ENCODE measurements at regions not wholly inside any gene's neighbourhood (a gene's known extent, or its start where the extent isn't known, plus 50 kb on each side); places are given as distances from the start of the nearest gene placed in this dataset.
A peak's percentile ranks its signal among the peaks of the same experiment; 100 is the strongest.

DNA sequence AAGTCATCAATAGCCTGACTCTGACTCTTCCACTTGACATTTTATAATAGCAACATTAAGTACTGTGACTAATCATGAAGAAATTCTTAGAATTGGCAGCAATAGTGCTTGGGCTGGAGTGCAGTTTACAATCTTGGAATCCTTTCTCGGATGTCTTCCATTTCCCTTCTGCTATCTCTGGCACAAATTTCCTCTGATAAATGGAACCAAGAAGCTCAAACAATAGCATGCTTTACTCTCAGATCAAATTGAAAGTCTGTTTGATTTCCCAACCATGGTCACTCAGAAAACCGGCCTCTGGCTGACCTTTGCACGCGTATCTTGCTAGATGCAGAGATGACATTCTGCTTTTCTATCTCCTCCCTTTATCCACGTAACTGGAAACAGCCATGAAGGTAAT lies 99.0 kb upstream of the SPANXC start:
- Histone ChIP-seq H3K4me1 (ENCODE audit: control insufficient read depth, insufficient read depth, low read length) (no peaks in the 10 kb centered on the region; the same call in 1 of the 2 replicates), H3K36me3 (ENCODE audit: control insufficient read depth, insufficient read depth, low read length) (no peaks in the 10 kb centered on the region), H3K4me3 (ENCODE audit: low read depth in 2 of 2, low read length in 2 of 2) (no peak overlapping the region), H3K9me3 (ENCODE audit: control insufficient read depth, insufficient read depth, low read depth, low read length) (no peaks in the 10 kb centered on the region), H3K27me3 (ENCODE audit: control insufficient read depth, insufficient read depth, low read length) (no peaks in the 10 kb centered on the region), H3K27ac (ENCODE audit: low read length) (no peak overlapping the region)
- peak; percentile 5 for DNase-seq (ENCODE audit: low read depth, low spot score)
- ChIA-PET CTCF (interaction anchor here (0.6 kb wide), 1 partner anchor 25 kb away, joined by 11 read pairs; no protein-coding TSS in a partner anchor), POLR2A (no interaction called here)
- BruUV-seq (replicated peaks) = no TSS peak
- ATAC-seq = no peak
- intact Hi-C loops (cut with micrococcal nuclease; ENCODE audit: unreplicated experiment) = no loop called here
- no peak for TF ChIP-seq SIN3A (IDR thresholded peaks at IDR 0.05; ENCODE audit: borderline replicate concordance, insufficient read depth, low read depth, low read length)
- TF ChIP-seq POLR2AphosphoS5 (IDR thresholded peaks at IDR 0.05; ENCODE audit: low read depth, low read length) = no peak
- TF ChIP-seq, protein P1, sequence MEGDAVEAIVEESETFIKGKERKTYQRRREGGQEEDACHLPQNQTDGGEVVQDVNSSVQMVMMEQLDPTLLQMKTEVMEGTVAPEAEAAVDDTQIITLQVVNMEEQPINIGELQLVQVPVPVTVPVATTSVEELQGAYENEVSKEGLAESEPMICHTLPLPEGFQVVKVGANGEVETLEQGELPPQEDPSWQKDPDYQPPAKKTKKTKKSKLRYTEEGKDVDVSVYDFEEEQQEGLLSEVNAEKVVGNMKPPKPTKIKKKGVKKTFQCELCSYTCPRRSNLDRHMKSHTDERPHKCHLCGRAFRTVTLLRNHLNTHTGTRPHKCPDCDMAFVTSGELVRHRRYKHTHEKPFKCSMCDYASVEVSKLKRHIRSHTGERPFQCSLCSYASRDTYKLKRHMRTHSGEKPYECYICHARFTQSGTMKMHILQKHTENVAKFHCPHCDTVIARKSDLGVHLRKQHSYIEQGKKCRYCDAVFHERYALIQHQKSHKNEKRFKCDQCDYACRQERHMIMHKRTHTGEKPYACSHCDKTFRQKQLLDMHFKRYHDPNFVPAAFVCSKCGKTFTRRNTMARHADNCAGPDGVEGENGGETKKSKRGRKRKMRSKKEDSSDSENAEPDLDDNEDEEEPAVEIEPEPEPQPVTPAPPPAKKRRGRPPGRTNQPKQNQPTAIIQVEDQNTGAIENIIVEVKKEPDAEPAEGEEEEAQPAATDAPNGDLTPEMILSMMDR (IDR thresholded peaks at IDR 0.05) = no peak
- TF ChIP-seq, protein P2, sequence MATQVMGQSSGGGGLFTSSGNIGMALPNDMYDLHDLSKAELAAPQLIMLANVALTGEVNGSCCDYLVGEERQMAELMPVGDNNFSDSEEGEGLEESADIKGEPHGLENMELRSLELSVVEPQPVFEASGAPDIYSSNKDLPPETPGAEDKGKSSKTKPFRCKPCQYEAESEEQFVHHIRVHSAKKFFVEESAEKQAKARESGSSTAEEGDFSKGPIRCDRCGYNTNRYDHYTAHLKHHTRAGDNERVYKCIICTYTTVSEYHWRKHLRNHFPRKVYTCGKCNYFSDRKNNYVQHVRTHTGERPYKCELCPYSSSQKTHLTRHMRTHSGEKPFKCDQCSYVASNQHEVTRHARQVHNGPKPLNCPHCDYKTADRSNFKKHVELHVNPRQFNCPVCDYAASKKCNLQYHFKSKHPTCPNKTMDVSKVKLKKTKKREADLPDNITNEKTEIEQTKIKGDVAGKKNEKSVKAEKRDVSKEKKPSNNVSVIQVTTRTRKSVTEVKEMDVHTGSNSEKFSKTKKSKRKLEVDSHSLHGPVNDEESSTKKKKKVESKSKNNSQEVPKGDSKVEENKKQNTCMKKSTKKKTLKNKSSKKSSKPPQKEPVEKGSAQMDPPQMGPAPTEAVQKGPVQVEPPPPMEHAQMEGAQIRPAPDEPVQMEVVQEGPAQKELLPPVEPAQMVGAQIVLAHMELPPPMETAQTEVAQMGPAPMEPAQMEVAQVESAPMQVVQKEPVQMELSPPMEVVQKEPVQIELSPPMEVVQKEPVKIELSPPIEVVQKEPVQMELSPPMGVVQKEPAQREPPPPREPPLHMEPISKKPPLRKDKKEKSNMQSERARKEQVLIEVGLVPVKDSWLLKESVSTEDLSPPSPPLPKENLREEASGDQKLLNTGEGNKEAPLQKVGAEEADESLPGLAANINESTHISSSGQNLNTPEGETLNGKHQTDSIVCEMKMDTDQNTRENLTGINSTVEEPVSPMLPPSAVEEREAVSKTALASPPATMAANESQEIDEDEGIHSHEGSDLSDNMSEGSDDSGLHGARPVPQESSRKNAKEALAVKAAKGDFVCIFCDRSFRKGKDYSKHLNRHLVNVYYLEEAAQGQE (IDR thresholded peaks at IDR 0.05; ENCODE audit: insufficient read depth in 1 of 2, low read depth in 2 of 2, low read length in 1 of 2) = no peak
- TF ChIP-seq TCF7L2 (IDR thresholded peaks at IDR 0.05; ENCODE audit: low read depth, low read length) = no peak
- in situ Hi-C loops (cut with HindIII; ENCODE audit: low pct_unique_long_range_greater_than_20kb, low sequenced_read_pairs) = no loop called here

DNA sequence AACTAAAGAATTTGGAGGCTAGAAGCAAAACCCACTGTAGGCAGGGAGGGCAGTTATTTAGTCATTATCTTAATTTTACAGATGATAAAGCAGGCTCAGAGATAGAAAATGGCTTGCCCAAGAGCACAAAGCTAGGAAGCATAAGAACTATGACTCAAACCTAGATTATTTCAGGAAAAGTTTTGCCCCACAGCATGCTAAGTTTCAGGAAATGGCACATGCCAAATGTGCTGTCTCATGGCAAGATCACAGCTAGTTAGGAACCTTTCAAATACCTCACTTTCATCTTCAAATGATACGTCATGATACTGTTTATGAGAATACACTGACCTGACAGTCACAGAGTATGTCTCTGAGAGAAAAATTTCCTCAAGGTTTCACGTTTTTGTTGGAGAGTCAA lies 78.5 kb upstream of the SPANXC start:
- no TSS peak for BruUV-seq (replicated peaks)
- POLR2A ChIA-PET = no interaction called here
- ATAC-seq = no peak

More for the DNA sequence above, 78.5 kb upstream of the SPANXC start:
- Histone ChIP-seq H3K4me1 (ENCODE audit: control insufficient read depth, insufficient read depth, low read length) (no peaks in the 10 kb centered on the region), H3K27ac (ENCODE audit: low read length) (no peak overlapping the region), H3K4me3 (ENCODE audit: low read depth in 2 of 2, low read length in 2 of 2) (no peak overlapping the region), H3K9me3 (ENCODE audit: control insufficient read depth, insufficient read depth, low read depth, low read length) (no peaks in the 10 kb centered on the region), H3K36me3 (ENCODE audit: control insufficient read depth, insufficient read depth, low read length) (no peaks in the 10 kb centered on the region), H3K27me3 (ENCODE audit: control insufficient read depth, insufficient read depth, low read length) (no peaks in the 10 kb centered on the region)
- no peak for DNase-seq (ENCODE audit: low read depth, low spot score)
- intact Hi-C loops (cut with micrococcal nuclease; ENCODE audit: unreplicated experiment) = no loop called here
- in situ Hi-C loops (cut with HindIII; ENCODE audit: low pct_unique_long_range_greater_than_20kb, low sequenced_read_pairs) = no loop called here
- CTCF ChIA-PET = no interaction called here
- TF ChIP-seq, protein P2 (IDR thresholded peaks at IDR 0.05; ENCODE audit: insufficient read depth in 1 of 2, low read depth in 2 of 2, low read length in 1 of 2) = no peak
- TF ChIP-seq TCF7L2 (IDR thresholded peaks at IDR 0.05; ENCODE audit: low read depth, low read length) (no peak), SIN3A (IDR thresholded peaks at IDR 0.05; ENCODE audit: borderline replicate concordance, insufficient read depth, low read depth, low read length) (no peak), POLR2AphosphoS5 (IDR thresholded peaks at IDR 0.05; ENCODE audit: low read depth, low read length) (no peak)
- TF ChIP-seq, protein P1 (IDR thresholded peaks at IDR 0.05) = no peak

Data from Panc1 (cell line).